GM21526 (cell line): ENCODE measurements at regions not wholly inside any gene's neighbourhood (a gene's known extent, or its start where the extent isn't known, plus 50 kb on each side); places are given as distances from the start of the nearest gene placed in this dataset.

Source experiments
- ATAC-seq: cut with Tn5 transposase; IDR thresholded peaks from one replicate; pipeline ENCODE4 v1.9.1; 2021; ENCODE audit warnings: moderate library complexity; ENCODE audit not compliant: unreplicated experiment, low FRiP score

DNA sequence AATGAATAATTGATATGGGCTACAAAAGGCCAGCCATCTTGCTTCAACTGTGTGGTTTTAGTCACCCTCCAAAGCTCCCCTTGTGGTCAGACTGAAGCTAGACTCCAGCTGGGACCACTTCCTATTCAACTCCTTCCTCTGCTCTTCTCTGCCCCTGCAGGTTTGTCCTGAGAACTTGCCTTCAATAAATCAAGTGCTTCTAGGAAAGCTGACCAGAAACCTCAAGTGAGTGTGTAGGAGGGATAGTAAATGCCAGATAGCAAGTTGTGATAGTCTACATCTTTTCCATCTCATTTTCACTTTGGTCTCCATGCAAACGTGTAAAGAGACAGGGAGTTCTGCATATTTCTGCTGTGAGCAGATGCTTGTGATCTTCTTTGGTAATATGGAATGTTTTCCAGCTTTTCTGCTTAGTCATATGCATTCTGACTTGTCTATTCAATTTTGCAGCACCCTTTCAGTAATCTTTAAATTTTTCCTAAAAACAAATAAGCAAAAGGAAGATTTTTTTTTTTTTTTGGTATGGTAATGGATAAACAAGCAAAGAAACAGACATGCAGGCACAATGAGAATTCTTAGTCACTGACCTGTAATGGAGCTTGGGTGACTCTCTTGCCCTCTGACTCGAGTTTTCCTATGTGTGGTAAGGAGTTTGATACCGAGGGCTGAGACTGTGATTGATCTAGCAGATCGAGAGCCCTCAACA, 201.3 kb upstream of the BTBD3 start:
- no peak for ATAC-seq

- ATAC-seq: no peak
Measured at GRCh38 chr20:11716945-11717248, 200.8 kb upstream of the BTBD3 start.

DNA sequence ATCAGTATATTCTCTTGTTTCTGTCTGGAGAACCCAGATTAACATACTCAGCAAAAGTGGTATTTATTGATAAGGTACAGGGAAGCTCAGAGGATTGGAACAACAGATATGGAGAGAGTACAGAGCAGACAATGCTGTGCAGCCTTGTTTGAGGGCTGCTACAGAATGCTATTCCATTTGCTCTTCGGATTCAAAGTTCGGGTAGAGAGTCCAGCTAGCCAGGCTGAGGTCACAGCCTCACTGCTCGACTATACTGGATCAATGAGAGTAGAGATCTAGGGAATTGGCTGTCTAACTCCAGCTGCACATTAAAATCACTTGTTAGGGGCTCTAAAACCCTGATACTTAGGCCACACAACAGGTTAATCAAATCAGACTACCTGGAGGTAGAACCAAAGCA, 200.1 kb upstream of the BTBD3 start:
- no peak for ATAC-seq

DNA sequence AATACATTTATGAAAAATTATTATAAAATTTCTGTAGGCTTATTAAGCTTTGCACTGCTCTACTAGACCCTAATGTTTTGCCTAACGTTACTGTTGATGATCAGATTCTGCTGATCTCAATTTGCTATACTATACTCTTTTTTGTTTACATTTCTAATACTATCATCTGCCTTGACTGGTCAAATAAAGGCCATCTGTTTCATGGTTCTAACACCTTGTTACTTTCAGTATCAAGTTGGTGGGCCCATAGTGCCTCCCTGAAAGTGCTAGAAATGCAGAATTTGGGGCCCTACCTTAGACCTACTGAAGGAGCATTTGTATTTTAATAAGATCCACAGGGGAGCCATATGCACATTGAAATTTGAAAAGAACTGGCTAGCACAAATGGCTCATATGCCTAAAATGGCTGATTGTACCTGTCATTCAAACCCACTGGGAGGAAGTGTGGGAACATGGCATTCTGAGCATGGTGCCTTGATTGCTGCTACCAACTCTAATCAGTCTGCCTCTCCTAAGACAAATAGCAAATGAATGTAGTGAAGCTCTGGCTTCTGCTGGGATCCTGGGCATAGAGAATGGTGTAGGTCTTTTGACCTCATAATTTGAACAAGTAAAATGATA, 199.1 kb upstream of the BTBD3 start:
- ATAC-seq: no peak

DNA sequence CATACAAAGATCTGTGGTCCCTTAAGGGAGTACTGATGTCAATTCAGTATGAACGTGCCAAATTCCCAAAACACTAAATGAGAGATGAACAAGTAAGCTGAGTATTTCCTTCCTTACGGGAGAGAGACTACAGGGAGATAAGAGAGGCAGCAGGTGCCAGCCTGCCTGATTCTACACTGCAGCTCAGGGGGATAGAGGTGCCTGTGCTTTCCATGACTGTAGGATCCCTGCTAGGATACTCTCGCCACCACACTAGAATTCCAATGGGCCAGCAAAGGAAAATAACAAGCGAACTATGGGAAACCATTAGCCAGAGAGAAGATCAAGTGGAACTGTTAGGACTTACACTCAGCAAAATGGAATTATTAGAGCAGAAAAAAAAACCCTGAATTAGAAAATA, 198.5 kb upstream of the BTBD3 start:
- ATAC-seq: no peak

GRCh38 chr20:11721411-11721810, 196.3 kb upstream of the BTBD3 start:
- no peak for ATAC-seq

GRCh38 chr20:11724097-11724496, 193.6 kb upstream of the BTBD3 start:
- ATAC-seq: no peak

GRCh38 chr20:11726026-11726425, 191.7 kb upstream of the BTBD3 start:
- ATAC-seq: no peak

GRCh38 chr20:11727708-11728107, 190.0 kb upstream of the BTBD3 start:
- ATAC-seq: no peak

- ATAC-seq: no peak
Measured at GRCh38 chr20:11728937-11729336, 188.8 kb upstream of the BTBD3 start.

GRCh38 chr20:11729806-11730205, 187.9 kb upstream of the BTBD3 start:
- ATAC-seq: no peak

GRCh38 chr20:11734431-11734830, 183.3 kb upstream of the BTBD3 start:
- ATAC-seq: no peak

DNA sequence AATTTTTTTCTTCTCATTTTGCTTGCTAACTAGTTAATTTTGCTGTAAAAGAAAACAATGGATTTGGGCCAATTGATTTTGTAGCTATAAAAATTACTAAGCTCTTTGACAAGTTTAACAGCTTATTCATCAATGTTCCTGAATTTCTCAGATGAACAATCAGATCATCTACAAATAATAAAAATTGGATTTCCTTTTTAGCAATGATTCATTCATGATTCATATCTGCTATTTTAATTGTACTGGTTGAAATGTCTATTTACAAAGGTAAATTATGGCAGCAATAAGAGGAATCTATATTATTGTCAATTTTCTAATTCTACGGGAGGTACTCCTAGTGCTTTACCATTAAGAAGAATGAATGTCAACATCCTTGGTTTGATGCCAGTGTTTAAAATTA, 178.8 kb upstream of the BTBD3 start:
- no peak for ATAC-seq

GRCh38 chr20:11740975-11741374, 176.7 kb upstream of the BTBD3 start:
- no peak for ATAC-seq

- ATAC-seq: no peak
Measured at GRCh38 chr20:11745145-11745544, 172.5 kb upstream of the BTBD3 start.

DNA sequence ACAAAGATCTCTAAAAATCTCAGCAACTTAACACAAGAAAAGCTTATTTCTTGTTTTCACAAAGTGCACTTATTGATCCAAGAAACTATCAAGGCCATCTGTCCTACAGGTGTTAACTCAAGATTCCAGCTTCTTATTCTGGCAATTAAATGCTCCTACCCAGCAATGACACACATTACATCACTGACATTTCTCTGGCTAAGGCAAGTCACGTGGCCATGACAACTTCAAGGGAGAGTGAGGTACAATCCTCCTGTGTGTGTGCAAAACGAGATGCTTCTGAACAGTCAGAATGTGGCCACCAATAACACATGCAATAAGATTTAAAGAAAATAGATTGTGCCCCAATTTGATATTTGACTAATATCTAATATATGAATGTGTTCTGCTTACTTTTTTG, 169.3 kb upstream of the BTBD3 start:
- no peak for ATAC-seq

GRCh38 chr20:11752336-11752735, 165.4 kb upstream of the BTBD3 start:
- ATAC-seq: no peak

GRCh38 chr20:11753155-11753554, 164.5 kb upstream of the BTBD3 start:
- no peak for ATAC-seq

- no peak for ATAC-seq
Measured at GRCh38 chr20:11754451-11754850, 163.2 kb upstream of the BTBD3 start.

GRCh38 chr20:11755071-11755841, 162.4 kb upstream of the BTBD3 start:
- no peak for ATAC-seq

GRCh38 chr20:11761497-11761896, 156.2 kb upstream of the BTBD3 start:
- ATAC-seq: no peak

- ATAC-seq: no peak
Measured at GRCh38 chr20:11766961-11767360, 150.7 kb upstream of the BTBD3 start.
